GM18517 (cell line): ENCODE measurements at regions not wholly inside any gene's neighbourhood (a gene's known extent, or its start where the extent isn't known, plus 50 kb on each side); places are given as distances from the start of the nearest gene placed in this dataset.
"Not testable (repeated sequence)": the region's sequence is repeated elsewhere in the genome, so short reads cannot be mapped to it uniquely, and the experiment has no call there.

Experiments
- ATAC-seq: cut with Tn5 transposase; IDR thresholded peaks from one replicate; pipeline ENCODE4 v1.9.1; 2021; ENCODE audit warnings: mild to moderate bottlenecking, moderate library complexity; ENCODE audit not compliant: unreplicated experiment

DNA sequence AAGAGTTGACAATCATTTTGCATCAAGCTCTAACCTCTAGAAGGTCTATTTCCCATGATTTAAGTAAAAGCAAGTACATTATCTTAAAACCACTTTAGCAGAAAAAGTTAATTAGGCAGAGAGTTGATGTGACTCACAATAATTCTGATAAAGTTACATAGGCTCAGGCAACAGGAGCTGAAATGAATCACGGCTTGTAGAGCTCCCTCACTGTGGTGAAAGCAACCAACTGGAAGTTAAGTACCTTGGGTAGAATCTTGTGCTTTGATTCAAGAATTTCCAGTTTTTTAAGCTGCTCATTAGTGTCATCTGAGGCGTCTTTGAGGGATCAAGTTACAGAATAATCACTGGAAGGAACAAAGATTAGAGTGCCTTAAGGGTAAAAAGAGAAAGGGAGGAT lies 68.9 kb upstream of the NFE2L3 start:
- ATAC-seq, result no peak

- ATAC-seq, result no peak
Measured at GRCh38 chr7:26084418-26084817, 67.6 kb upstream of the NFE2L3 start.

- no peak for ATAC-seq
Measured at GRCh38 chr7:26085771-26086170, 66.2 kb upstream of the NFE2L3 start.

DNA sequence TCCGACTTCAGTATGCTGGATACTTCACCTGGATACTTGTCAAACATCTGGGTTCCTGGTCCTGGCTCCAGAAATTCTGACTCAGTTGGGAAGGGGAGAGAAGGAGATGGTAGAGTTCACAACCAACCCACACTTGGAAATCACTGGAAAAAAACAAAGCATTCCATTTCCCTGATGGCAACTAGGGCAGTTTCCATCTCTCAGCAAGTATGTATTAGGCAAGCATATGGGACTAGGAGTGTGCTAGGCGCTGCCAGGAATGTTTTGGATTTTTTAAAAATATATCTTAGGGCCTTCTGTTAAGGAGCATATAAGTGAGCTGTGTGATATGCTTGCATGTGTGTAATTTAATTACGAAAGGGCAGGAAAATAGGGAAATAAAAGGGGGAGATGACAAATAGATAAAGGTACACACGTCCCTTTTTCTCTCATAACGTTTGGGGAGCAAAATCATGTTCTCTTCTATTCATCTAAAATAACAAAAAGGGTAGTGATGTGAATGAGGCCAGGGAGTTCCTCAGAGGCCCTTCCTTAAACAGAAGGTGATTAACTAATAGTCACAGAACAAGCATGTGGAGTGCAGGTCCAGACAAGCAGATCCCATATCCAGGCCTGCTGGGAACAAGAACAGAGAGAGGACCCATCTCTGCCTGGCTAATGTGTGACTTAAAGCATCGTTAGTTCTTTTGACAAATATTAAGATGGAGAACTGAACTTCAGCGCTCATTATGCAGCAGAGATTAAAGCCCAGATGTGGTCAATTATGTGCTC lies 64.5 kb upstream of the NFE2L3 start:
- ATAC-seq, result no peak

DNA sequence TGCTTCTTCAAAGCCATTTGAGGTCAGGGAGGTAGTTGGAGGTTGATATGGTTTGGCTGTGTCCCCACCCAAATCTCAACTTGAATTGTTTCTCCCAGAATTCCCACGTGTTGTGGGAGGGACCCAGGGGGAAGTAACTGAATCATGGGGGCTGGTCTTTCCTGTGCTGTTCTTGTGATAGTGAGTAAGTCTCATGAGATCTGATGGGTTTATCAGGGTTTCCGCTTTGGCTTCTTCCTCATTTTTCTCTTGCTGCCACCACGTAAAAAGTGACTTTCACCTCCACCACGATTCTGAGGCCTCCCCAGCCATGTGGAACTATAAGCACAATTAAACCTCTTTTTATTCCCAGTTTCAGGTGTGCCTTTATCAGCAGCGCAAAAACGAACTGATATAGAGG lies 62.5 kb upstream of the NFE2L3 start:
- ATAC-seq, result not testable (repeated sequence)

- no peak for ATAC-seq
Measured at GRCh38 chr7:26090927-26091519, 61.0 kb upstream of the NFE2L3 start.

GRCh38 chr7:26091933-26092332 lies 60.1 kb upstream of the NFE2L3 start:
- no peak for ATAC-seq

GRCh38 chr7:26093023-26093422 lies 59.0 kb upstream of the NFE2L3 start:
- no peak for ATAC-seq

- no peak for ATAC-seq
Measured at GRCh38 chr7:26096136-26096535, 55.9 kb upstream of the NFE2L3 start.

- no peak for ATAC-seq
Measured at GRCh38 chr7:26097837-26098668, 53.9 kb upstream of the NFE2L3 start.

DNA sequence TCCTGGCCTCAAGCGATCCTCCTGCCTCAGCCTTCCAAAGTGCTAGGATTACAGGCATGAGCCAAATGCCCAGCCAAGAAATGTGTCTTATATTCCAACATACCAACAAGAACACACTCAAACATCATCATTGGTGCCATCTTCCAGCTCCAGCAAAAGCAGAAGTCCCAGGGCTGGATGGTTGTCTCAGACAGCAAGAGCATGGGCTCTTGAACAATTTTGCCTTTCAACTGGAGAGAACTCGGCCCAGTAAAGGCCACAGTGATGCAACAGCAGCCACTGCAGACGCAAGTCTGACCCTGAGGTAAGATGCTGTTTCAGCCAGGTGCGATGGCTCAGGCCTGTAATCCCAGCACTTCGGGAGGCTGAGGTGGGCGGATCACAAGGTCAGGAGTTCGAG lies 52.8 kb upstream of the NFE2L3 start:
- ATAC-seq, result no peak

- ATAC-seq, result no peak
Measured at GRCh38 chr7:26100406-26101339, 51.3 kb upstream of the NFE2L3 start.

GRCh38 chr7:26101361-26102151 lies 50.4 kb upstream of the NFE2L3 start:
- no peak for ATAC-seq

DNA sequence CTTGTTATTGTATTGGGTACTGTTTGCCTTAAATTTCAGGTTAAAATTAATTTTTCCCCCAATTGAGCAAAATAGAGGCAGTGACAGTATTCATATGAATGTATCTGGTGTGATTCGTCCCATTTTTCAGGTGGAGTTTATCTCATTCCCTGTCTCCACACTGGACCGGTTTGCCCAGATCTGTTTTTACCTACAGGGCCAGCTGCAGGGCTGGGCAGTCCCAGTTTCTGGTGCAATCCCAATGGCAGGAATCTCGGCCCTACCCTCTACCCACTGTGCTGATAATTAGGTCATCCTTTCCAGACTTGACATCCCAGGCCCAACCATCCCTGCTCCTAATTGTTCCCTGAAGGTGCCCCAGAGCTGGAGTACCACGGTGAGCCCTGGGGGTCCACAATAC lies 49.8 kb upstream of the NFE2L3 start:
- ATAC-seq, result no peak
